Jurkat, Clone E6-1 (cell line): ENCODE measurements at regions not wholly inside any gene's neighbourhood (a gene's known extent, or its start where the extent isn't known, plus 50 kb on each side); places are given as distances from the start of the nearest gene placed in this dataset.
A peak's percentile ranks its signal among the peaks of the same experiment; 100 is the strongest.

ENCODE experiments used
- DNase-seq: peaks from one replicate; pipeline ENCODE4 v3.0.0-alpha.2; 2011; ENCODE audit warnings: low read depth, low spot score
- H3K4me3 ChIP-seq: 2 replicates; pipeline ENCODE4 v1.5.1; 2011; ENCODE audit warnings: mild to moderate bottlenecking, low read length, control low read depth, moderate library complexity

DNA sequence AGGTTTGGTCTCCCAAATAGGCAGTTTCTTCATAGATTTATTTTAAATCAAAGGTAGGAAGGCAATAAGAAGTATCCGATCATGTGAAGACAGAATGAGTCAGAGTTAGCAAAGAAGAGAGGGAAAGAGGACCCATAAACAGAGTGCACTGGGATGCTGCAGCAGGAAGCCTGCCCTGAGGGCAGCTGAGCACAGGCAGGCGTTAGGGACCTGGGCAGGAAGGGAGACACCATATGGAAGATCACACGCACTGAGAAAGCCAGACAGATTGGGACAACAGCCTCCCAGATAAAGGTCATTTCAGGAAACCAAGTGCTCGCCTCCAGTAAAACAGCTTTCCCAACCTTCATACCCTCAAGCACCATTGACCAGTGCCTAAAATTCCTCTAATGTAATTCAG is 598.0 kb downstream of the EFNB2 start:
- no peak for DNase-seq
- H3K4me3 ChIP-seq: no peak overlapping the region

DNA sequence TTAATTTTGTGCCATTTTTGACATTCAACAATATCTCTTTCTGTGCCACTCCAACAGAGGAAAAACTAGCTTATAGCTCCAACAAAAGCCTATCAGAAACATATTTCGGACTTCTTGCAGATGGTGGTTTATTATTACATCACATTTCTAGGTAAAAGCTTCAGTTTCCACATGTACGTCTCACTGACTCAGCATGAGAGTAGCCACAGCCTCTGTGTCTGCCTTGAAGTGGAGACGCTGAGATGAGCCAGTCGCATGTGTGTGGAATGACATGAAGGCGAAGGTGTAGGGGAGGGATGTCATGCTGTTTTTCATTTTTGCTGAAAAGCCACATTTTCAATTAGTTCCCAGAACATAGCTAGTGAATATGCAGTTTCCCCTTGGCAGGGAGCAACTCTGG is 598.6 kb downstream of the EFNB2 start:
- H3K4me3 ChIP-seq: no peak overlapping the region
- no peak for DNase-seq

DNA sequence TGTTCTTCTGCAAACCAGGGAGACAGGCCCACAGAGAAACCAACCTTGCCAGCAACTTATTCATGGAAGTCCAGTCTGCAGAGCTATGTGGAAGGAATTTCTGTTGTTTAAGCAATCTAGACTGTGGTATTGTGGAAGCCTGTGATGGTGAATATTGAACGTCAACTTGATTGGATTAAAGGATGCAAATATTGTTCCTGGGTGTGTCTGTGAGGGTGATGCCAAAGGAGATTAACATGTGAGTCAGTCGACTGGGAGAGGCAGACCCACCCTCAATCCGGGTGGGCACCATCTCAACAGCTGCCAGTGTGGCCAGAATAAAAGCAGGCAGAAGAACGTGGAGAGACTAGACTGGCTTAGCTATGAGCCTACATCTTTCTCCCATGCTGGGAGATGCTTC is 606.0 kb downstream of the EFNB2 start:
- no peak for DNase-seq
- no peak overlapping the region for H3K4me3 ChIP-seq

DNA sequence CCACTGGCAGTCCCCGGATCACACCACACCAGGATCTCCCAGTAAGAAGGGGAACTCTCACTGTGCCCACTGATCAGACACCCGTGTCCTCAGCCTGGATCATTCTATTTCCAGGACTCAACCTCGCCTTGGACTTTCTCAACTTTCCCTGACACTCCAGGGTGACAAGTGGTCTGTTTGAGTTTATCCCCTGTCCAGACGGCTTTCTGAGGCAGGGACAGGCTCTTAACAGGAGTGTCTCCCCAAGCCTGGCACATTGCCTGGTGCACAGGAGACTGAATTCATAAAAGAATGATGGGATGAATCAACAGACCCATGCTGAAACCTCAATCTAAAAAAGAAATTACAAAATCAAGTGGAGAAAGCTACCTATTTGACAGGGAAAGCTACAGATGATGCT is 606.6 kb downstream of the EFNB2 start:
- no peak overlapping the region for H3K4me3 ChIP-seq
- DNase-seq: no peak

DNA sequence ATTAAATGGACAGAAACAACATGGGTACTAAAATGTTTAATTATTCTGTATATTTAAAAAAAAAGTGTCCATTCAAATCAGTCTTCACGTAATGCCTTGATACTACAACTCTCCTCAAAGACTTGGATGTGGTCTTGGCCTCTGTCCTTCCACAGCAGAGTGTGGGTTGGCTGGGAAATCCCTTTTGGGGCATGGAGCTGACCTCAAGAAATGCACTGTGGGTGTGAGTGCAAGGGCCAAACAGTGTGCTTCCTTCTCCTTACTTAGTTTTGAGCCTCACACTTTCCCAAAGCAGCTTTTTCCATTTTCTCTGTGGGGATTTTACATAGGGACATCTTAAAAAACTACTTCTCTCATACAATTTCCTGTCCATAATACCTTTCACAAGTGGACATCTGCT is 607.4 kb downstream of the EFNB2 start:
- no peak for DNase-seq
- no peak overlapping the region for H3K4me3 ChIP-seq

DNA sequence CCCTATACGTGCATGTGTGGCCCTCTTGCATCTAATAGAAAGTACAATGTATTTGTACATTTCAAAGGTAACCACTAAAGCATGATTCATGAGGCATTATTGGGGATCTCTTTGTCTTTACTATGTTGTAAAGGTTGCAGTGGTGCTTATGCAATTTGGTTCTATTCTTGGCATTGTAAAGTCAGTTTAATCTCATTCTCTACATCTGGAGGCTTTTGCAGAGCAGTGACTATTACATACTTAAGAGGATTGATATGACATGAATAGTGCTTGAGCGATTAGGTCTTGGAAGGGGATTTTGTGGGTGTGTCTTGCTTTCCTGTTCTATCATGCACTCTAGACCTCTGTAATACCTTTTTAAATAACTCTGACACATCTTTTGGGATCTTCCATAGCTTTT is 610.0 kb downstream of the EFNB2 start:
- no peak overlapping the region for H3K4me3 ChIP-seq
- DNase-seq: no peak

DNA sequence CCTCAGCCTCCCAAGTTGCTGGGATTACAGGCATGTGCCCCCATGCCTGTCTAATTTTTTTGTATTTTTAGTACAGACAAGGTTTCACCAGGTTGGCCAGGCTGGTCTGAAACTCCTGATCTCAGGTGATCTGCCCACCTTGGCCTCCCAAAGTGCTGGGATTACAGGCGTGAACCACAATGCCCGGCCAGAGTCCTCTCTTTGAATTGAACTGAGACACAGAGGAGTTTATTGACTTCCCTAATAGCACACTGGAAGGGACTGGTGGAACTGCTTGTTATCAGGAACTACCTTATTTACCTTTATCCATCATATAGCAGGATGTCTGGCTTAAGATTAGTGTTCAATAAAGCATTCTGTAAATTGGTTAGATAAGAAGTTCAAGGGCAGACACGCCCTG is 613.8 kb downstream of the EFNB2 start:
- DNase-seq: no peak
- H3K4me3 ChIP-seq: no peak overlapping the region

DNA sequence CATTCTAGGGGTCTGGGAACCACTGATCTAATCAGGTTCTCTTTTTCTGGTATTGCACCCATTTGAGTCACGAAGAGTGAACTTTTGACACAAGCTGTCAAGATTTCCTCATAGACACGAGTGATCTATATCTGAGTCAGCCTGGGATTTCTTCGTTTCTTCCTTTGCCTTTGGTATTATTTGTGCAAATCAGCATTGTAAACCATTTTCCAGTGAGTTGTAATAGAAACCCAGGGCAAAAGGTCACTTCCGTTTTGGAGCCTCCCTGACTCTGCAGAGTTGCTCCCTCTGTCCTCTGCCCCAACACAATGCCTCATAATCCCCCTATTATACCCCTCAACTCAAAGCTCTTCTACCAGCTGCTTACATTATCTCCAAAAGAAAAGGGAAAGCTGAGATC is 615.1 kb downstream of the EFNB2 start:
- H3K4me3 ChIP-seq: no peak overlapping the region
- DNase-seq: no peak

DNA sequence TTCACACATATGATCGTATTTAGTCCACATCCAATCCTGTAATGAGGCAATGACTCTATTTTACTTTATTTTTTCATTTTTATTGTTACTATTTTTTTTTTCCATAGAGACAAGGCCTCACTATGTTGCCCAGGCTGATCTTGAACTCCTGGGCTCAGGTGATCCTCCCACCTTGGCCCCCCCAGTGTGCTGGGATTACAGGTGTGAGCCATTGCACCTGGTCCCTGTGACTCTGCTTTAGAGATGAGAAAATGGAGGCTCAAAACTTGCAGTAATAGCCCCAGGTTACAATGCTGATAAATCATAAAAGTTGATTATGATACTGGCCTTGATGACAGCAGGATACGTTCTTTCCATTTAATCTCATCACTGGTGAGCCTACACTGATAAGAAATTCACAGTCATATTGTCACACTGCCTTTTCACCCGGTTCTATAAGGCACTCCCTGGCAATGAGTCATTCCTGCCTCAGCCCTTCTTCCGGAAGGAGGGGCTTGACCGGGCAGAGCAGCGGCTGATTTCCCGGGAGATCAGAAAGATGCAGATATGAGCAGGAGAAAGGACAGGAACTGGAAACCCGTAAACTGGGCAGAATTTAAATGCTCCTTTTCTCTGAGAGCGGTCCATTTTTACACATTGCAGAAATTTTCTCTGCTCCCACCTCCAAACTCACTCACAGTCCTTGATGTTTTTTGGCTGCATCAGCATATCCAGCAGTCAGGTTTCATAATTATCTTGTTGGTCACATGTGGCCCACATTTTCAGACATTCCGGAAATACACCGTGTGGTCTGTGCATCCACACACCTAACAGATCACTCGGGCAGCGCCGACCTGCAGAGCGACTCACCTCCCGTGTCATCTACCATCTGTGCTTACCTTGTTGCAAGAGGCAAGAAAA is 616.4 kb downstream of the EFNB2 start:
- no peak overlapping the region for H3K4me3 ChIP-seq
- DNase-seq: no peak

DNA sequence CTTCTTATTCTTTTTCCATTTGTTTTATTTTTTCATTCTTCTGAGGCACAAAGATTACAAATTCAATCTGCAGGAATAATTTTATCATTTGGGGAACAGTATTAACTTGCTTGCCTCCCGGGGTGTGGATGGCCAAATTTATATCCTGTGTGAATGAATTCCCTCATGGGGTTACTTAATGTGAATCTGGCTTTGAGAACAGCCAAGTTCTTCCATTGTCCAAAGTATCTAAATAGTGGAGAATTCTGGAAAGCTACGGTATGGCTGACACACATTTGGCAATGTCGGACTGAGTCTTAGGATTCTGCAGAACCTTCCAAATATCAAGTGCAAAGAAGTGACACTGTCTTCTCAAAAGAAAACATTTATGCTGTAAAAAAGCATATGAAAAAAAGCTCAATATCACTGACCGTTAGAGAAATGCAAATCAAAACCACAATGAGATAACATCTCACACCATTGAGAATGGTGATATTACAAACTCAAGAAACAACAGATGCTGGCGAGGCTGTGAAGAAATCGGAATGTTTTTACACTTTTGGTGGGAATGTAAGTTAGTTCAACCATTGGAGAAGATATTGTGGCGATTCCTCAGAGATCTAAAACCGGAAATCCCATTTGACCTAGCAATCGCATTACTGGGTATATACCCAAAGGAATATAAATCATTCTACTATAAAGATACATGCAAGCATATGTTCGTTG is 620.2 kb downstream of the EFNB2 start:
- no peak for DNase-seq
- no peak overlapping the region for H3K4me3 ChIP-seq

DNA sequence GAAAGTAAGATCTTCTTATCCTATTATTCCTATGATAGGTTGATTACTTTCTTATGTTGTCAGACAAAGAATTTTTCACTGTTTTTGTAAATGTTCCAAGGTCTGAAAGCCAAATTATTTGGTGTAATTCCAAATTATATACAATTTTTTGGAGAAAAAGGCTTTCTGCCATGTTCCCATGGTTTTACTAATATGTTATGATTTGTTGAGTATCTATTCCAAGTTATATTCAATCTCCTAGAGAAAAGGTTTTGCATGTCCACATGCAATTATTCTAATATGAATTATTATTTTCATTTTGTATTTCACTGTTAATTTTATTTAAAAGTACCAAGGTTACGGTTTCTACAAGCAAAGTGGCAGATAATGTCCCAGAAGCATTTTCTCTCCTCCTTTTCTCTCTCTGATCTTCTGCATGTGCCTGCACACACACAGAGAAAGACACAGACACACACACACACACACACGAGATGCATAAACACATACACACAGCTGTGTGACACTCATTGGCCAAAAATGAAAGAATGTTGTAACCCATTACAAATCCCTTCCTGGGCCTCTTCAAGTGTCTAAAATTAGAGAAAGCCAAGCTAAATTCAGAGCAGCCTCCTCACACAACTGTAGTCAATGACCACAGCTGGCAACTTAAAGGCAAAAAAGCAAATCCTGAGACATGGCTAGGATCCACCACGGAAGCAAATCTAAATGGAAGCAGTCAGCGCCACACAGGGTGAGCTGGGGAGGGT is 621.0 kb downstream of the EFNB2 start:
- H3K4me3 ChIP-seq: no peak overlapping the region
- DNase-seq: no peak

DNA sequence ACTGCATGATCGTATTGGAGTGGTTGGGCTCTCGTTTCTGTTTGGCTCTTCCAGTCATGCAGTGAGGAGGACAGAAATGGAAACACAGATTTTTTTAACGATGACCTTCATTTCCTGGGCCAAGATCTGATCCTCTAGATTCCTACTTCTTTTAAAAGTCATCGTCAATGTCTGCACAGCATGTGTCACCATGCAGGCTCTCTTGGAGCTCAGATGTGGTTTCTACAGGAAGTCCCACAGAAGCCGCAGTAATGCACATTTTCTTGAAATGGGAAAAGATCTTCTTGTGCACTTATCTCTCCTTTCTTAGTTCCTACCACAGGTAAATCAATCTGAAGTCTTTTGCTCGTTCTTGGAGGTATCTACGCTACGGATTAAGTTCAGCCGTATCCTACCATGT is 626.9 kb downstream of the EFNB2 start:
- H3K4me3 ChIP-seq: no peak overlapping the region
- peak; percentile 89 for DNase-seq

DNA sequence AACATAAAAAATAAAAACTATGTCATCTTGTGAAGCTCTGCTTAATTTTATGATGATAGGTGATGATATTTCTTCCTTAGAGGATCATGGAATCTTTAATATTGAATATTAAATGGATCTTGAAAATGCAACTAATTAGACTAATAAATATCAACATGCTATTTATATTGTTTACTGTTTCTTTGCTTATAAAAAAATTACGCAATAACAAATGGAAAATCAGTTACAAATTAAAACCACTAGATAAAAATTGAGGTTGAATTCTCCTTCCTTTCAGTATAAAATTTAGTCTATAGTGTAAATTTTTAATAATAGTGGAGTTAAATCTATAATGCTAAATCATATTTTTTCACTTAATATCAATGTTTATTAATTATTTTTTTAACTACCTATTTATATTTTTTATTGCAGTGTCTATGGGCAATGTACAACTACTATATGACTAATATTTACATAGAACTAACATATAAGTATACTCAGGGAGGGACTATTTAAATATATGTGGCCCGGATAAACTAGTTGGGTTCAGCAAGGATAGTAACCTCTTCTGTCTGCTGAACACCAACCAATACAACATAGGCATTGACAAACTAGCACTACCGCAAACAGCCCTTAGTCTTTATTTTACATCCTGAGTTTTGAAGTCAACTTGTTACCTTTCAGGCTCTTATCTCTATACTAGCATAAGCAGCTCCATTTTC is 628.0 kb downstream of the EFNB2 start:
- DNase-seq: no peak
- no peak overlapping the region for H3K4me3 ChIP-seq

DNA sequence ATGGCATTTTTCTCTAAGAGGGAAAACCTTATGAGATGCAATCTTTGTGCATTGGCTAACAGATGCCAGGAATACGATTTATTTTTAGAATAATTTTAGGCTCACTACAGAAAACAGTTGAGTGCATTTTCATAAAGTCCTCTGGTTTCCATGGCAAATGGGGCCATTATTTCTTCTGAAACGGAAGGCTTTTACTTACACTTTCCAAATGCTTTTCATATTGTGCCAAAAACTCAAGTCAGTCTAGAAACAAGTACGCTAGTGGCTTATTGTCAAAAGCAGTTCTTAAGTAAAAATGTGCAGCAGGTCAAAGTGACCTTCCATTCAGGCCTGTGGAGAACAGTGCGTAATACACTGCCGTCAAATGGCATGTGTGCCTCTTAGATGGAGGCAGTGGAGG is 628.7 kb downstream of the EFNB2 start:
- no peak overlapping the region for H3K4me3 ChIP-seq
- DNase-seq: no peak

DNA sequence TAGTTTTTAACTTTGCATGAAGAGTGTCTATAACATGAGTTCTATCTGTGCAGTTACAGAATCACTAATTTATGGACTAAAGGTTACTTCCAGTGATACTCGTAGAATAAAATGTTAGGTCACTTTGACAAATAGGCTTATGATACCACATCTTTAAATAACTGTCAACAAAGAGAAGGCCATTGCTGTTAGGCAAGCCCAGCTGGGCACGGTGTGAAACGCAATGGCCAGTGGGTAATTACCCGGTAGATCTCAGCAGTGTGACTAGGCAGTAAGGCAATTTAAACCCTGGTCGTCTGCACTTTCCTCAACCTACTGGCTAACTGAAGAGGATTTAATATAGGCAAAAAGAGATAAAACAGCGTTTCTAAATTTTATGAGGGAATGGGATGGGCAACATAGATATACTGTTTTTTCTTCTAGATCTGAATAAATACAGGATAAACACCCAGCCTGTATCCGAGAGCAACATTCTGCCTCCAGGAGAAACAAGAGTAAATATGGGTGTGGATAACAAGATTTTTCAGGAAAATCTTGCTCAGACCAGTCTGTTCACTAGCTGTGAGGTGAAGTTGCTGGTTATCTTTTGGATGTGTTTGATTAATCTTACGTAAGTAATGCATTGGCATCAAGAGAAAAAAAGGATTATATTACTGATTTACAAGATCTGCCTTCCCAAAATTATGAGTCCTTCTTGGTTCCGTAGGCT is 631.3 kb downstream of the EFNB2 start:
- DNase-seq: no peak
- no peak overlapping the region for H3K4me3 ChIP-seq

DNA sequence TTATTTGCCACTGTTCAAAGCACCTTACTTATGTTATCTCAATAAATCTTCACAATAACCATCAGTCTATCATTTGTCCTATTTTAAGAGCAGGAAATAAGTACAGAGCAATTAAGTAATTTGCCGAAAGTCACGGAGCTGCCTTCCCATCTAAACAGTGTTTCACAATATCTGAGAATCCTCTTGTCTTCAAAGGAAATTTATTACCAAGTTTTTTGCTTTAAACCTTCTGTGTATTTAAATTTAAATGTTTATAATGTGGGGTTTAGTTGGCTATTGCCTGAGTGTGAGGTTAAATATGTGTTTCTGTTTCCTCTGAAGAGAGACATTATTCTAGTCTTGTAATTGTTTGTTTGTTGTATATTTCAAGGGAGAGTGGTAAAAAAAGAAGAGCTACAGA is 633.1 kb downstream of the EFNB2 start:
- no peak for DNase-seq
- no peak overlapping the region for H3K4me3 ChIP-seq

DNA sequence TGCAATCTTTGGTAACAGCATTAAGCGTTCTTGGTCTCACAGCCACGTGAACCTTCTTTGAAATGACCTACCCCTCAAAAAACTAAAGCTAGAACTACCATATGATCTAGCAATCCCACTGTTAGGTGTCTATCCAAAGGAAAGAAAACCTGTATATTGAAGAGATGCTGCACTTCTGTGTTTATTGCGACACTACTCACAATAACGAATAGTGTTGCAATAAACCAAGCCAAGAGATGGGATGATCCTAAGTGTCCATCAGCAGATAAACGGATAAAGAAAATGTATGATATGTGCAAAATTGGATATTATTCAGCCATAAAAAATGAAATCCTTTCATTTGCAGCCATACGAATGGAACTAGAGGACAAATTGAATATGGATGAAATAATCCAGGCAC is 637.9 kb downstream of the EFNB2 start:
- H3K4me3 ChIP-seq: no peak overlapping the region
- no peak for DNase-seq

DNA sequence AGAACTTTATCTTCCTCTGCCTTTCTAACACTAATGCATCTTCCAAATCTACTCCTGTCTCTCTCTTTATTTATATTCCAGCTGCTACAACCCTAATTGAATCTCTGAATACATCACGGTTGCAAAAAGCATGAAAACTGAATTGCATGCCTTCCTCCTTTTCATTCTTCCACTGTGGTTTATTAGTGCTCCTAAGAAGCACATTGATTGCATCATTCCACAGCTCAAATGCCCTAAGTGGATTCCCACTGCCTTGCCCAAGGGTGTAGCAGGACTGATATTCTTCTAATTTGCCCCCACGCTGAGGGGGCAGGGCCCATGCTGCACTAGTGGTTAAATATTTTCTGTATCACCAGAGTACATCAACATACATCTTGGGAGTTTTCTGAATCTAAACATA is 640.8 kb downstream of the EFNB2 start:
- no peak overlapping the region for H3K4me3 ChIP-seq
- DNase-seq: no peak

DNA sequence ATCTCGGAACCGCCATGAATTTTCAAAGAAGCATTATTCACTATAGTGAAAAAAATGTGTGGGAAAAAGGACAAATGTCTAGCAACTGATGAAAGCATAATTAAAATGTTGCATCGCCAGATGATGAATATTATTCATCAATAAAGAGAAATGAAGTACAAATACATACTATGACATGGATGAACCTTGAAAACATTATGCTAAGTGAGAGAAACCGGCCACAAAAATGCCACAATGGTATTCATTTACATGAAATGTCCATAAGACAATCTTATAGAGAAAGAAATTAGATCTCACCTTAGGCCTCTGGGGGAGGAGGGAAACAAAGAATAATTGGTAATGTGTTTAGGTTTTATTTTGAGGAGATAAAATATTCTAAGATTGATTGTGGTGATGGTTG is 645.0 kb downstream of the EFNB2 start:
- H3K4me3 ChIP-seq: no peak overlapping the region
- DNase-seq: no peak
